CD14-positive monocyte (primary cell): ENCODE measurements at regions not wholly inside any gene's neighbourhood (a gene's known extent, or its start where the extent isn't known, plus 50 kb on each side); places are given as distances from the start of the nearest gene placed in this dataset.
"Not testable (repeated sequence)": the region's sequence is repeated elsewhere in the genome, so short reads cannot be mapped to it uniquely, and the experiment has no call there.

Experiments used
- DNase-seq, 3 donors: peaks; one replicate each; pipeline ENCODE4 v3.0.0-alpha.2; 2011 to 2022
- H2AFZ ChIP-seq: 2 replicates; pipeline ENCODE4 v1.6.0; 2012; ENCODE audit warnings: mild to moderate bottlenecking, low read depth, low read length, inconsistent platforms; ENCODE audit not compliant: insufficient read depth, poor library complexity, severe bottlenecking
- H3K27ac ChIP-seq, 2 donors: 1 replicate in 1 of 2; 2 replicates in 1 of 2; pipeline ENCODE4 v1.5.1; 2012 to 2013; ENCODE audit warnings: low read length in 2 of 2, control low read depth in 1 of 2, inconsistent platforms in 1 of 2, low read depth in 1 of 2, mild to moderate bottlenecking in 1 of 2
- H3K27me3 ChIP-seq, 2 donors: one replicate each; pipeline versions ENCODE4 v1.6.0 to v1.6.1; 2011 to 2013; ENCODE audit warnings: low read length in 2 of 2; ENCODE audit not compliant: control insufficient read depth in 2 of 2, insufficient read depth in 2 of 2
- H3K36me3 ChIP-seq, 2 donors: replicated peaks in 1 of 2; 1 replicate in 1 of 2; 2 replicates in 1 of 2; pipeline versions ENCODE4 v1.5.1 to v1.6.1; 2012 to 2013; ENCODE audit warnings: low read length in 2 of 2, control low read depth in 1 of 2, inconsistent platforms in 1 of 2, mild to moderate bottlenecking in 1 of 2; ENCODE audit not compliant: insufficient read depth in 2 of 2, control insufficient read depth in 1 of 2
- H3K4me1 ChIP-seq, 2 donors: 1 replicate in 1 of 2; 2 replicates in 1 of 2; pipeline versions ENCODE4 v1.5.1 to v1.6.1; 2012 to 2013; ENCODE audit warnings: low read length in 2 of 2, control low read depth in 1 of 2, inconsistent platforms in 1 of 2, mild to moderate bottlenecking in 1 of 2, moderate library complexity in 1 of 2; ENCODE audit not compliant: insufficient read depth in 2 of 2, control insufficient read depth in 1 of 2
- H3K4me2 ChIP-seq: replicated peaks from 2 replicates; pipeline ENCODE3; 2012; ENCODE audit warnings: low read length, moderate library complexity, mild to moderate bottlenecking; ENCODE audit not compliant: poor library complexity, severe bottlenecking; ENCODE audit errors: extremely low read depth
- H3K4me3 ChIP-seq, 3 experiments: fragments of 200-600 bp in 1 of 3; sonication (generic) in 1 of 3; replicated peaks in 1 of 3; 1 replicate in 2 of 3; 2 replicates in 1 of 3; pipeline ENCODE4 v1.5.1; 2011 to 2013; ENCODE audit warnings: low read length in 3 of 3, mild to moderate bottlenecking in 3 of 3, control low read depth in 2 of 3, low read depth in 2 of 3, inconsistent platforms in 1 of 3, moderate library complexity in 1 of 3
- H3K79me2 ChIP-seq: 2 replicates; pipeline ENCODE4 v1.6.0; 2012; ENCODE audit warnings: mild to moderate bottlenecking, control low read depth, inconsistent platforms, low read length, moderate library complexity; ENCODE audit not compliant: insufficient read depth
- H3K9ac ChIP-seq: 2 replicates; pipeline ENCODE4 v1.6.0; 2017; ENCODE audit warnings: low read length, mild to moderate bottlenecking; ENCODE audit not compliant: insufficient read depth, poor library complexity, severe bottlenecking
- H3K9me3 ChIP-seq, 2 donors: replicated peaks in 1 of 2; 1 replicate in 1 of 2; 2 replicates in 1 of 2; pipeline versions ENCODE4 v1.5.1 to v1.6.1; 2012 to 2013; ENCODE audit warnings: low read length in 2 of 2, control low read depth in 1 of 2; ENCODE audit not compliant: control insufficient read depth in 1 of 2, insufficient read depth in 1 of 2
- H4K20me1 ChIP-seq: 2 replicates; pipeline ENCODE4 v1.6.0; 2012; ENCODE audit warnings: mild to moderate bottlenecking, low read length, control low read depth, moderate library complexity; ENCODE audit not compliant: insufficient read depth
- H3K27ac Mint-ChIP-seq, 7 donors: one replicate each; pipeline ENCODE4 v1.8.0; 2020; ENCODE audit warnings: mild to moderate bottlenecking in 7 of 7, mixed read lengths in 7 of 7, moderate library complexity in 6 of 7, inconsistent platforms in 2 of 7
- H3K27me3 Mint-ChIP-seq, 3 donors: one replicate each; pipeline ENCODE4 v1.8.0; 2021 to 2022; ENCODE audit warnings: low read depth in 3 of 3, mild to moderate bottlenecking in 3 of 3, mixed read lengths in 3 of 3, moderate library complexity in 3 of 3, inconsistent platforms in 1 of 3
- H3K36me3 Mint-ChIP-seq, 2 donors: one replicate each; pipeline ENCODE4 v1.8.0; 2020; ENCODE audit warnings: mixed read lengths in 2 of 2, inconsistent platforms in 1 of 2, mild to moderate bottlenecking in 1 of 2
- H3K4me1 Mint-ChIP-seq: one replicate; pipeline ENCODE4 v1.8.0; 2020; ENCODE audit warnings: mild to moderate bottlenecking, mixed read lengths
- H3K4me3 Mint-ChIP-seq, 2 donors: one replicate each; pipeline ENCODE4 v1.8.0; 2020; ENCODE audit warnings: mild to moderate bottlenecking in 2 of 2, mixed read lengths in 2 of 2, moderate library complexity in 1 of 2
- H3K9me3 Mint-ChIP-seq, 7 donors: one replicate each; pipeline ENCODE4 v1.8.0; 2020 to 2022; ENCODE audit warnings: mixed read lengths in 7 of 7, mild to moderate bottlenecking in 6 of 7, moderate library complexity in 6 of 7, inconsistent platforms in 2 of 7
- CTCF ChIP-seq: fragments of 200-600 bp; IDR thresholded peaks from one replicate; pipeline ENCODE4 v1.8.0; 2022; ENCODE audit warnings: antibody characterized with exemption, mild to moderate bottlenecking
- WGBS: methylation state at CpG from one replicate; pipeline ENCODE4 v1.1.5; 2013; ENCODE audit warnings: missing lambda C conversion rate; ENCODE audit not compliant: insufficient coverage; 5-methylcytosine and 5-hydroxymethylcytosine counted together
- intact Hi-C, 2 donors: fragments of 100-400 bp; cut with micrococcal nuclease; formaldehyde crosslinking; loops; one replicate each; pipeline versions ENCODE4 v1.15.0 to v1.15.1; 2023

GRCh38 chr1:147050654-147051053, 112.5 kb downstream of the NBPF12 start:
- H3K27ac Mint-ChIP-seq: no peak overlapping the region
- H3K79me2 ChIP-seq: no peaks in the 10 kb centered on the region
- no peak overlapping the region for H2AFZ ChIP-seq
- over 99% methylated on average over 18 of the region's 31 CpGs for WGBS
- H3K4me2 ChIP-seq: no peak overlapping the region
- H4K20me1 ChIP-seq: no peaks in the 10 kb centered on the region
- no peaks in the 10 kb centered on the region for H3K36me3 ChIP-seq
- no peak for TF ChIP-seq CTCF
- intact Hi-C loops: no loop called here
- H3K9ac ChIP-seq: no peak overlapping the region
- H3K36me3 Mint-ChIP-seq: no peaks in the 10 kb centered on the region
- peaks cover 0 to 3% of the 10 kb centered on the region in 2 donors for H3K9me3 ChIP-seq
- H3K27me3 Mint-ChIP-seq: peaks cover 0 to 1% (median 1%) of the 10 kb centered on the region in 3 donors
- DNase-seq: no peak
- H3K4me1 ChIP-seq: peaks cover 0 to 8% of the 10 kb centered on the region in 2 donors
- H3K4me3 Mint-ChIP-seq: no peak overlapping the region
- H3K27ac ChIP-seq: no peak overlapping the region
- no peak overlapping the region for H3K4me3 ChIP-seq
- H3K4me1 Mint-ChIP-seq: peaks cover 7% of the 10 kb centered on the region
- no peaks in the 10 kb centered on the region for H3K27me3 ChIP-seq
- peaks cover 0 to 6% (median 0%) of the 10 kb centered on the region in 7 donors for H3K9me3 Mint-ChIP-seq

GRCh38 chr1:147046863-147047394, 108.8 kb downstream of the NBPF12 start:
- H3K4me3 ChIP-seq, H3K36me3 ChIP-seq, H3K4me1 Mint-ChIP-seq, H3K79me2 ChIP-seq, H2AFZ ChIP-seq, intact Hi-C loops, H3K9me3 ChIP-seq, H3K27me3 ChIP-seq, H3K4me2 ChIP-seq, H3K27ac ChIP-seq, H3K9me3 Mint-ChIP-seq, H3K4me1 ChIP-seq, H4K20me1 ChIP-seq, DNase-seq, H3K36me3 Mint-ChIP-seq, H3K9ac ChIP-seq, H3K27me3 Mint-ChIP-seq: not testable (repeated sequence)
- WGBS: no CpG with 5 or more reads among the region's 4 CpGs
- H3K4me3 Mint-ChIP-seq: peak overlapping the region in 1 of 2 donors; percentile 4
- H3K27ac Mint-ChIP-seq: peak overlapping the region in 1 of 7 donors; percentile 59
